H1 (cell line): ENCODE measurements at regions not wholly inside any gene's neighbourhood (a gene's known extent, or its start where the extent isn't known, plus 50 kb on each side); places are given as distances from the start of the nearest gene placed in this dataset.

Experiments
- CTCF ChIA-PET: fragments of 300-600 bp; sonication (Branson Sonifier 250); formaldehyde crosslinking; loops from one replicate; lab custom pipeline; 2021; ENCODE audit not compliant: partially characterized antibody; lab: Charles Lee
- POLR2A ChIA-PET: fragments of 300-600 bp; sonication (Branson Sonifier 250); formaldehyde crosslinking; loops from one replicate; lab custom pipeline; 2021; ENCODE audit warnings: inconsistent platforms; ENCODE audit not compliant: partially characterized antibody; lab: Charles Lee
- DNase-seq, 2 experiments: peaks; one replicate each; pipeline versions ENCODE4 v3.0.0 to v3.0.0-alpha.2; 2010 to 2022; ENCODE audit warnings: low spot score in 2 of 2, low read depth in 1 of 2, mixed read lengths in 1 of 2
- FAIRE-seq: peaks from 2 replicates; lab custom pipeline; 2011; peaks lifted over from hg19 to GRCh38; lab: Jason Lieb, UNC
- H2AFZ ChIP-seq: 2 replicates; pipeline ENCODE4 v1.8.1; 2012; ENCODE audit warnings: low read length, inconsistent platforms
- H2AK5ac ChIP-seq: 2 replicates; pipeline ENCODE4 v1.6.1; 2013; ENCODE audit warnings: low read depth, low read length
- H2BK120ac ChIP-seq: replicated peaks from 2 replicates; pipeline ENCODE3; 2013; ENCODE audit warnings: low read depth, low read length, inconsistent platforms
- H2BK12ac ChIP-seq: 2 replicates; pipeline ENCODE4 v1.6.1; 2013; ENCODE audit warnings: low read depth, low read length
- H2BK15ac ChIP-seq: 2 replicates; pipeline ENCODE4 v1.6.1; 2013; ENCODE audit warnings: low read length
- H2BK20ac ChIP-seq: 2 replicates; pipeline ENCODE4 v1.6.1; 2013; ENCODE audit warnings: low read length
- H2BK5ac ChIP-seq: 2 replicates; pipeline ENCODE4 v1.6.1; 2013; ENCODE audit warnings: low read depth, low read length
- H3K14ac ChIP-seq: 2 replicates; pipeline ENCODE4 v1.6.1; 2013; ENCODE audit warnings: inconsistent platforms; ENCODE audit not compliant: insufficient read length
- H3K18ac ChIP-seq: 2 replicates; pipeline ENCODE4 v1.6.1; 2013; ENCODE audit warnings: low read length; ENCODE audit errors: extremely low read depth
- H3K23ac ChIP-seq: 2 replicates; pipeline ENCODE4 v1.6.1; 2013; ENCODE audit warnings: inconsistent platforms; ENCODE audit not compliant: insufficient read length
- H3K23me2 ChIP-seq: 2 replicates; pipeline ENCODE4 v1.6.1; 2013; ENCODE audit warnings: low read depth, low read length
- H3K27ac ChIP-seq: 2 replicates; pipeline ENCODE4 v1.6.1; 2011; ENCODE audit warnings: low read depth, low read length, inconsistent platforms
- H3K27me3 ChIP-seq, 4 experiments: replicated peaks in 1 of 4; 1 replicate in 1 of 4; 2 replicates in 3 of 4; pipeline versions ENCODE4 v1.6.1 to v1.8.1; 2011 to 2013; ENCODE audit warnings: low read length in 3 of 4, mild to moderate bottlenecking in 3 of 4, inconsistent platforms in 2 of 4, mixed read lengths in 2 of 4, moderate library complexity in 1 of 4; ENCODE audit not compliant: control insufficient read depth in 3 of 4, insufficient read depth in 3 of 4; ENCODE audit errors: extremely low read depth in 1 of 4
- H3K36me3 ChIP-seq, 4 experiments: 2 replicates each; pipeline versions ENCODE4 v1.6.1 to v1.8.1; 2011 to 2013; ENCODE audit warnings: mild to moderate bottlenecking in 4 of 4, low read length in 3 of 4, moderate library complexity in 2 of 4, control low read depth in 1 of 4, inconsistent platforms in 1 of 4; ENCODE audit not compliant: insufficient read depth in 4 of 4, control insufficient read depth in 2 of 4
- H3K4ac ChIP-seq: replicated peaks from 2 replicates; pipeline ENCODE3; 2013; ENCODE audit warnings: low read length, low read depth, mixed read lengths, inconsistent platforms; ENCODE audit not compliant: insufficient read length
- H3K4me1 ChIP-seq, 4 experiments: replicated peaks in 1 of 4; 1 replicate in 1 of 4; 2 replicates in 3 of 4; pipeline versions ENCODE4 v1.6.1 to v1.8.1; 2011 to 2013; ENCODE audit warnings: low read length in 3 of 4, inconsistent platforms in 2 of 4, mixed read lengths in 1 of 4; ENCODE audit not compliant: insufficient read depth in 4 of 4, control insufficient read depth in 3 of 4
- H3K4me2 ChIP-seq, 2 experiments: 2 replicates each; pipeline versions ENCODE4 v1.6.1 to v1.8.1; 2011 to 2013; ENCODE audit warnings: low read depth in 2 of 2, low read length in 2 of 2, control low read depth in 1 of 2, inconsistent platforms in 1 of 2, mild to moderate bottlenecking in 1 of 2; ENCODE audit not compliant: insufficient read depth in 1 of 2
- H3K4me3 ChIP-seq, 4 experiments: fragments of 200-600, 300-600 bp in 1 of 4; sonication (generic), shearing (Covaris generic), sonication (Bioruptor Twin) in 1 of 4; 2 replicates each; pipeline versions ENCODE4 v1.5.1 to v1.8.1; 2011 to 2016; ENCODE audit warnings: low read length in 4 of 4, low read depth in 3 of 4, control low read depth in 2 of 4, inconsistent platforms in 2 of 4, mild to moderate bottlenecking in 2 of 4, mixed read lengths in 1 of 4, moderate library complexity in 1 of 4; ENCODE audit not compliant: insufficient read depth in 2 of 4; ENCODE audit errors: extremely low read depth in 1 of 4
- H3K56ac ChIP-seq: replicated peaks from 2 replicates; pipeline ENCODE3; 2013; ENCODE audit warnings: low read depth, mild to moderate bottlenecking, mixed read lengths, low read length, inconsistent platforms; ENCODE audit not compliant: insufficient read length
- H3K79me1 ChIP-seq: 2 replicates; pipeline ENCODE4 v1.6.1; 2013; ENCODE audit warnings: low read depth, low read length, control low read depth
- H3K79me2 ChIP-seq, 2 experiments: 2 replicates each; pipeline versions ENCODE4 v1.6.1 to v1.8.1; 2012 to 2013; ENCODE audit warnings: low read length in 2 of 2, mild to moderate bottlenecking in 2 of 2, inconsistent platforms in 1 of 2; ENCODE audit not compliant: insufficient read depth in 2 of 2, control insufficient read depth in 1 of 2
- H3K9ac ChIP-seq, 4 experiments: replicated peaks in 1 of 4; 1 replicate in 1 of 4; 2 replicates in 3 of 4; pipeline versions ENCODE4 v1.6.1 to v1.8.1; 2011 to 2013; ENCODE audit warnings: low read depth in 3 of 4, low read length in 3 of 4, control low read depth in 2 of 4, mild to moderate bottlenecking in 2 of 4, moderate library complexity in 2 of 4, inconsistent platforms in 1 of 4; ENCODE audit errors: extremely low read depth in 1 of 4
- H3K9me3 ChIP-seq, 2 experiments: 2 replicates each; pipeline versions ENCODE4 v1.6.1 to v1.8.1; 2012 to 2013; ENCODE audit warnings: mild to moderate bottlenecking in 2 of 2, moderate library complexity in 2 of 2, control low read depth in 1 of 2, inconsistent platforms in 1 of 2, low read depth in 1 of 2, low read length in 1 of 2, mixed read lengths in 1 of 2; ENCODE audit not compliant: insufficient read depth in 2 of 2
- H4K20me1 ChIP-seq, 2 experiments: replicated peaks in 1 of 2; 2 replicates each; pipeline versions ENCODE3 to v1.8.1; 2011 to 2013; ENCODE audit warnings: inconsistent platforms in 2 of 2, low read length in 2 of 2, mild to moderate bottlenecking in 1 of 2; ENCODE audit not compliant: insufficient read depth in 2 of 2, control insufficient read depth in 1 of 2
- H4K5ac ChIP-seq: 2 replicates; pipeline ENCODE4 v1.6.1; 2013; ENCODE audit warnings: low read length, low read depth, mixed read lengths, inconsistent platforms; ENCODE audit not compliant: insufficient read length
- H4K8ac ChIP-seq: 2 replicates; pipeline ENCODE4 v1.8.0; 2013; ENCODE audit warnings: mild to moderate bottlenecking, moderate library complexity, low read length, inconsistent platforms; ENCODE audit not compliant: insufficient read depth; ENCODE audit errors: extremely low read depth
- H4K91ac ChIP-seq: replicated peaks from 2 replicates; pipeline ENCODE3; 2013; ENCODE audit warnings: low read length, mixed read lengths, inconsistent platforms; ENCODE audit not compliant: insufficient read length
- BACH1 ChIP-seq: IDR thresholded peaks from 2 replicates; pipeline ENCODE4 v1.6.1; 2012; ENCODE audit warnings: low read length, improper control_type of control experiment
- CBX5 ChIP-seq: fragments of 300-800, 300-1000 bp; sonication (generic); IDR thresholded peaks from 2 replicates; pipeline ENCODE4 v1.7.1; 2016; ENCODE audit warnings: antibody characterized with exemption, low read length, low read depth
- CHD1 ChIP-seq: IDR thresholded peaks from 2 replicates; pipeline ENCODE4 v1.6.1; 2012; ENCODE audit warnings: low read depth, low read length, improper control_type of control experiment
- CTBP2 ChIP-seq: IDR thresholded peaks from 2 replicates; pipeline ENCODE4 v1.7.0; 2011; ENCODE audit warnings: borderline replicate concordance, mild to moderate bottlenecking, moderate library complexity, mixed read lengths, low read length; ENCODE audit not compliant: insufficient read depth, insufficient read length
- EGR1 ChIP-seq: IDR thresholded peaks from 2 replicates; pipeline ENCODE4 v1.6.1; 2011; ENCODE audit warnings: low read depth, low read length, borderline replicate concordance
- FOSL1 ChIP-seq: IDR thresholded peaks from 2 replicates; pipeline ENCODE4 v1.6.1; 2011; ENCODE audit warnings: mild to moderate bottlenecking, low read depth, low read length, moderate library complexity; ENCODE audit not compliant: insufficient read depth
- HDAC2 ChIP-seq, 2 experiments: fragments of 300-600 bp in 1 of 2; sonication (generic) in 1 of 2; IDR thresholded peaks; 2 replicates each; pipeline ENCODE4 v1.6.1; 2011 to 2012; ENCODE audit warnings: low read depth in 2 of 2, low read length in 2 of 2, mild to moderate bottlenecking in 2 of 2, moderate library complexity in 2 of 2, borderline replicate concordance in 1 of 2, inconsistent platforms in 1 of 2
- POU5F1 ChIP-seq: IDR thresholded peaks from 2 replicates; pipeline ENCODE4 v1.6.1; 2011; ENCODE audit warnings: low read depth, mild to moderate bottlenecking, low read length, moderate library complexity
- RAD21 ChIP-seq, 2 experiments: IDR thresholded peaks in 1 of 2; conservative IDR thresholded peaks in 1 of 2; 2 replicates each; pipeline ENCODE4 v1.6.1; 2011; ENCODE audit warnings: low read depth in 2 of 2, low read length in 2 of 2, improper control_type of control experiment in 1 of 2, inconsistent platforms in 1 of 2, mild to moderate bottlenecking in 1 of 2, moderate library complexity in 1 of 2
- RNF2 ChIP-seq: fragments of 200-900, 300-1000 bp; sonication (generic); IDR thresholded peaks from 2 replicates; pipeline ENCODE4 v1.7.1; 2016; ENCODE audit warnings: borderline replicate concordance, low read depth, mild to moderate bottlenecking, antibody characterized with exemption, low read length; ENCODE audit not compliant: poor library complexity, severe bottlenecking; ENCODE audit errors: missing control alignments
- RXRA ChIP-seq: IDR thresholded peaks from 2 replicates; pipeline ENCODE4 v1.6.1; 2011; ENCODE audit warnings: low read depth, mild to moderate bottlenecking, low read length, moderate library complexity; ENCODE audit not compliant: insufficient read depth
- SAP30 ChIP-seq: fragments of 300-600 bp; sonication (generic); IDR thresholded peaks from 2 replicates; pipeline ENCODE4 v1.7.1; 2012; ENCODE audit warnings: low read length, moderate library complexity, mild to moderate bottlenecking, inconsistent platforms; ENCODE audit not compliant: insufficient read depth, insufficient replicate concordance
- SP1 ChIP-seq: IDR thresholded peaks from 2 replicates; pipeline ENCODE4 v1.6.1; 2011; ENCODE audit warnings: low read depth, low read length
- SP2 ChIP-seq: IDR thresholded peaks from 2 replicates; pipeline ENCODE4 v1.6.1; 2012; ENCODE audit warnings: mild to moderate bottlenecking, low read length, inconsistent platforms
- TAF1 ChIP-seq: IDR thresholded peaks from 2 replicates; pipeline ENCODE4 v1.6.1; 2011; ENCODE audit warnings: mild to moderate bottlenecking, low read depth, low read length
- WGBS, 2 experiments: shearing (Covaris generic) in 1 of 2; methylation state at CpG; one replicate each; pipeline versions ENCODE4 v1.1.6 to v1.1.7; 2013 to 2015; ENCODE audit warnings: low lambda C conversion rate in 2 of 2, mixed read lengths in 2 of 2, inconsistent platforms in 1 of 2, low coverage in 1 of 2, missing lambda C conversion rate in 1 of 2; ENCODE audit not compliant: insufficient replicate concordance in 2 of 2, insufficient coverage in 1 of 2, insufficient read length in 1 of 2; ENCODE audit errors: extremely low coverage in 1 of 2, missing lambda C conversion rate in 1 of 2; 5-methylcytosine and 5-hydroxymethylcytosine counted together

- H3K27me3 ChIP-seq: no peaks in the 10 kb centered on the region
- no peak overlapping the region for H2BK15ac ChIP-seq
- H2AFZ ChIP-seq: no peak overlapping the region
- DNase-seq (no peak), FAIRE-seq (no peak)
- CTCF ChIA-PET: no interaction called here
- H3K4me2 ChIP-seq: no peak overlapping the region
- H3K4ac ChIP-seq: no peak overlapping the region
- no peak overlapping the region for H4K5ac ChIP-seq
- 95% methylated on average over 2 of the region's 2 CpGs; no CpG with 5 or more reads in 1 of the 2 experiments for WGBS, 2 experiments
- H3K79me1 ChIP-seq: no peaks in the 10 kb centered on the region
- no peaks in the 10 kb centered on the region for H3K4me1 ChIP-seq
- H4K91ac ChIP-seq: no peak overlapping the region
- no peak overlapping the region for H3K18ac ChIP-seq
- no peaks in the 10 kb centered on the region for H3K36me3 ChIP-seq
- H2BK12ac ChIP-seq: no peak overlapping the region
- H2BK5ac ChIP-seq: no peak overlapping the region
- no peak overlapping the region for H3K23ac ChIP-seq
- no peaks in the 10 kb centered on the region for H3K23me2 ChIP-seq
- no peak overlapping the region for H3K56ac ChIP-seq
- H3K9ac ChIP-seq: no peak overlapping the region
- no peak overlapping the region for H3K4me3 ChIP-seq
- H3K14ac ChIP-seq: no peak overlapping the region
- no peaks in the 10 kb centered on the region for H3K79me2 ChIP-seq
- H2AK5ac ChIP-seq: no peak overlapping the region
- H2BK20ac ChIP-seq: no peak overlapping the region
- no peaks in the 10 kb centered on the region for H3K9me3 ChIP-seq
- H2BK120ac ChIP-seq: no peak overlapping the region
- no peak overlapping the region for H4K8ac ChIP-seq
- TF ChIP-seq CBX5: no peak
- no peak for TF ChIP-seq POU5F1
- TF ChIP-seq TAF1: no peak
- no peak for TF ChIP-seq SP1
- no peak for TF ChIP-seq CTBP2
- TF ChIP-seq CHD1: no peak
- no peak for TF ChIP-seq RXRA
- no peak for TF ChIP-seq RAD21 (IDR thresholded peaks at IDR 0.05 in 1 of 2, conservative IDR thresholded peaks at IDR 0.05 in 1 of 2; ENCODE audit: low read depth in 2 of 2, low read length in 2 of 2)
- TF ChIP-seq SAP30: no peak
- no peak for TF ChIP-seq RNF2
- no peak for TF ChIP-seq BACH1
- TF ChIP-seq EGR1: no peak
- no peak for TF ChIP-seq FOSL1
- TF ChIP-seq SP2: no peak
- TF ChIP-seq HDAC2 (IDR thresholded peaks at IDR 0.05; ENCODE audit: borderline replicate concordance in 1 of 2, low read depth in 2 of 2, low read length in 2 of 2): no peak
- H3K27ac ChIP-seq: no peak overlapping the region
- POLR2A ChIA-PET: no interaction called here
- H4K20me1 ChIP-seq: no peaks in the 10 kb centered on the region
These were observed 644.5 kb downstream of the KCTD16 start for GRCh38 chr5:144815131-144815530.
